ENCODE measurements at regions not wholly inside any gene's neighbourhood (a gene's known extent, or its start where the extent isn't known, plus 50 kb on each side); places are given as distances from the start of the nearest gene placed in this dataset.

- no peak for TF ChIP-seq ZBTB7A (IDR thresholded peaks at IDR 0.05; ENCODE audit: low read depth)
- no peak for TF ChIP-seq FOXM1 (IDR thresholded peaks at IDR 0.05; ENCODE audit: borderline replicate concordance, low read depth)
- TF ChIP-seq TAF1 (IDR thresholded peaks at IDR 0.05; ENCODE audit: low read depth) = no peak
- no peak for TF ChIP-seq EP300 (IDR thresholded peaks at IDR 0.05; ENCODE audit: borderline replicate concordance)
- TF ChIP-seq TCF12 (IDR thresholded peaks at IDR 0.05; ENCODE audit: low read depth) = no peak
- TF ChIP-seq EGR1 (IDR thresholded peaks at IDR 0.05) = no peak
- TF ChIP-seq YY1 (IDR thresholded peaks at IDR 0.05; ENCODE audit: low read depth) = no peak
- TF ChIP-seq CREB1 (IDR thresholded peaks at IDR 0.05; ENCODE audit: low read depth) = no peak
Measured at GRCh38 chr7:126052229-126052628, 1122.6 kb upstream of the POT1 start.

GRCh38 chr7:126044662-126045061 lies 1115.0 kb upstream of the POT1 start:
- TF ChIP-seq, protein P1, sequence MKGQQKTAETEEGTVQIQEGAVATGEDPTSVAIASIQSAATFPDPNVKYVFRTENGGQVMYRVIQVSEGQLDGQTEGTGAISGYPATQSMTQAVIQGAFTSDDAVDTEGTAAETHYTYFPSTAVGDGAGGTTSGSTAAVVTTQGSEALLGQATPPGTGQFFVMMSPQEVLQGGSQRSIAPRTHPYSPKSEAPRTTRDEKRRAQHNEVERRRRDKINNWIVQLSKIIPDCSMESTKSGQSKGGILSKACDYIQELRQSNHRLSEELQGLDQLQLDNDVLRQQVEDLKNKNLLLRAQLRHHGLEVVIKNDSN (IDR thresholded peaks at IDR 0.05) = no peak
- TF ChIP-seq YY1 (IDR thresholded peaks at IDR 0.05; ENCODE audit: low read depth) = no peak
- no peak for TF ChIP-seq TCF12 (IDR thresholded peaks at IDR 0.05; ENCODE audit: low read depth)
- TF ChIP-seq, protein P2, sequence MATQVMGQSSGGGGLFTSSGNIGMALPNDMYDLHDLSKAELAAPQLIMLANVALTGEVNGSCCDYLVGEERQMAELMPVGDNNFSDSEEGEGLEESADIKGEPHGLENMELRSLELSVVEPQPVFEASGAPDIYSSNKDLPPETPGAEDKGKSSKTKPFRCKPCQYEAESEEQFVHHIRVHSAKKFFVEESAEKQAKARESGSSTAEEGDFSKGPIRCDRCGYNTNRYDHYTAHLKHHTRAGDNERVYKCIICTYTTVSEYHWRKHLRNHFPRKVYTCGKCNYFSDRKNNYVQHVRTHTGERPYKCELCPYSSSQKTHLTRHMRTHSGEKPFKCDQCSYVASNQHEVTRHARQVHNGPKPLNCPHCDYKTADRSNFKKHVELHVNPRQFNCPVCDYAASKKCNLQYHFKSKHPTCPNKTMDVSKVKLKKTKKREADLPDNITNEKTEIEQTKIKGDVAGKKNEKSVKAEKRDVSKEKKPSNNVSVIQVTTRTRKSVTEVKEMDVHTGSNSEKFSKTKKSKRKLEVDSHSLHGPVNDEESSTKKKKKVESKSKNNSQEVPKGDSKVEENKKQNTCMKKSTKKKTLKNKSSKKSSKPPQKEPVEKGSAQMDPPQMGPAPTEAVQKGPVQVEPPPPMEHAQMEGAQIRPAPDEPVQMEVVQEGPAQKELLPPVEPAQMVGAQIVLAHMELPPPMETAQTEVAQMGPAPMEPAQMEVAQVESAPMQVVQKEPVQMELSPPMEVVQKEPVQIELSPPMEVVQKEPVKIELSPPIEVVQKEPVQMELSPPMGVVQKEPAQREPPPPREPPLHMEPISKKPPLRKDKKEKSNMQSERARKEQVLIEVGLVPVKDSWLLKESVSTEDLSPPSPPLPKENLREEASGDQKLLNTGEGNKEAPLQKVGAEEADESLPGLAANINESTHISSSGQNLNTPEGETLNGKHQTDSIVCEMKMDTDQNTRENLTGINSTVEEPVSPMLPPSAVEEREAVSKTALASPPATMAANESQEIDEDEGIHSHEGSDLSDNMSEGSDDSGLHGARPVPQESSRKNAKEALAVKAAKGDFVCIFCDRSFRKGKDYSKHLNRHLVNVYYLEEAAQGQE (IDR thresholded peaks at IDR 0.05; ENCODE audit: low read depth) = no peak
- TF ChIP-seq EGR1 (IDR thresholded peaks at IDR 0.05) = no peak
- no peak for TF ChIP-seq TEAD4 (IDR thresholded peaks at IDR 0.05)
- no peak for TF ChIP-seq CREB1 (IDR thresholded peaks at IDR 0.05; ENCODE audit: low read depth)
- TF ChIP-seq ZBTB7A (IDR thresholded peaks at IDR 0.05; ENCODE audit: low read depth) = no peak
- TF ChIP-seq MAX (IDR thresholded peaks at IDR 0.05) = no peak
- no peak for TF ChIP-seq NFIC (IDR thresholded peaks at IDR 0.05)

DNA sequence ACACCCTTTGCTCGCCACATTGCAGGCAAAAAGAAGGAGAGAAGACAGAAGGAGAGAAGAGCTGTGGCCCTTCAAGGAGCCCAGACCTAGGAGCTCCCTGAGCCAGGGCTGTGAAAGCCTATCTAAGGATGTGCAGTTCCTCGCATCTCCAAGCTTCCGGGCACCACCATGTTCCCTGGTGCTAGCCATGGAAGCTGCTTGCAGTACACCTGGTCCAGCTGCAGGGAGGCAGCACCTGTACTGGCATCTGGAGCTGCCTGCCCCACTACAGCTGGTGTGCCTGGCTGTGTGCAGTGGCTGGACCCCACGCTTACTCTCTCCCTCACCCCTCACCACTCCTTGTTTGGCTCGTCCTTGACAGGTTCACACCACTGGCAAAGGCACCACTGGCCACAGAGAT lies 1111.8 kb upstream of the POT1 start:
- no peak for TF ChIP-seq MAX (IDR thresholded peaks at IDR 0.05)
- no peak for TF ChIP-seq CEBPB (IDR thresholded peaks at IDR 0.05)
- TF ChIP-seq, protein P2 (IDR thresholded peaks at IDR 0.05; ENCODE audit: low read depth) = no peak
- TF ChIP-seq RAD21 (IDR thresholded peaks at IDR 0.05; ENCODE audit: low read depth) = no peak
- TF ChIP-seq YY1 (IDR thresholded peaks at IDR 0.05; ENCODE audit: low read depth) = no peak
- no peak for TF ChIP-seq TAF1 (IDR thresholded peaks at IDR 0.05; ENCODE audit: low read depth)
- no peak for TF ChIP-seq ZBTB7A (IDR thresholded peaks at IDR 0.05; ENCODE audit: low read depth)
- no peak for TF ChIP-seq EGR1 (IDR thresholded peaks at IDR 0.05)

GRCh38 chr7:126040114-126041045 lies 1110.8 kb upstream of the POT1 start:
- TF ChIP-seq EGR1 (IDR thresholded peaks at IDR 0.05) = no peak
- TF ChIP-seq EP300 (IDR thresholded peaks at IDR 0.05; ENCODE audit: borderline replicate concordance) = no peak
- TF ChIP-seq CEBPB (IDR thresholded peaks at IDR 0.05) = no peak
- no peak for TF ChIP-seq NFIC (IDR thresholded peaks at IDR 0.05)
- no peak for TF ChIP-seq CREB1 (IDR thresholded peaks at IDR 0.05; ENCODE audit: low read depth)
- no peak for TF ChIP-seq ZBTB7A (IDR thresholded peaks at IDR 0.05; ENCODE audit: low read depth)
- TF ChIP-seq, protein P1 (IDR thresholded peaks at IDR 0.05) = no peak
- TF ChIP-seq TEAD4 (IDR thresholded peaks at IDR 0.05) = no peak
- no peak for TF ChIP-seq TCF12 (IDR thresholded peaks at IDR 0.05; ENCODE audit: low read depth)
- TF ChIP-seq RAD21 (IDR thresholded peaks at IDR 0.05; ENCODE audit: low read depth) = no peak

- TF ChIP-seq RAD21 (IDR thresholded peaks at IDR 0.05; ENCODE audit: low read depth) (0 out of 2 replicates have a peak, but pooled peaks have one; percentile 10), TCF12 (IDR thresholded peaks at IDR 0.05; ENCODE audit: low read depth) (peak; percentile 79), ZBTB7A (IDR thresholded peaks at IDR 0.05; ENCODE audit: low read depth) (no peak), MAX (IDR thresholded peaks at IDR 0.05) (0 out of 2 replicates have a peak, but pooled peaks have one; percentile 39), CREB1 (IDR thresholded peaks at IDR 0.05; ENCODE audit: low read depth) (no peak), FOXM1 (IDR thresholded peaks at IDR 0.05; ENCODE audit: borderline replicate concordance, low read depth) (peak; percentile 52; the same call in 1 of the 2 replicates), YY1 (IDR thresholded peaks at IDR 0.05; ENCODE audit: low read depth) (0 out of 2 replicates have a peak, but pooled peaks have one; percentile 18), EGR1 (IDR thresholded peaks at IDR 0.05) (no peak), CEBPB (IDR thresholded peaks at IDR 0.05) (no peak), TAF1 (IDR thresholded peaks at IDR 0.05; ENCODE audit: low read depth) (no peak), TEAD4 (IDR thresholded peaks at IDR 0.05) (peak; percentile 87), NFIC (IDR thresholded peaks at IDR 0.05) (peak; percentile 73), EP300 (IDR thresholded peaks at IDR 0.05; ENCODE audit: borderline replicate concordance) (peak; percentile 78; the same call in 1 of the 2 replicates)
- TF ChIP-seq, protein P1 (IDR thresholded peaks at IDR 0.05) = no peak; the same call in 1 of the 2 replicates
- TF ChIP-seq, protein P2 (IDR thresholded peaks at IDR 0.05; ENCODE audit: low read depth) = no peak
Measured at GRCh38 chr7:126026421-126027088, 1096.9 kb upstream of the POT1 start.

Measured in Ishikawa (cell line).